ENCODE measurements at regions not wholly inside any gene's neighbourhood (a gene's known extent, or its start where the extent isn't known, plus 50 kb on each side); places are given as distances from the start of the nearest gene placed in this dataset.
"Not testable (repeated sequence)": the region's sequence is repeated elsewhere in the genome, so short reads cannot be mapped to it uniquely, and the experiment has no call there.

DNA sequence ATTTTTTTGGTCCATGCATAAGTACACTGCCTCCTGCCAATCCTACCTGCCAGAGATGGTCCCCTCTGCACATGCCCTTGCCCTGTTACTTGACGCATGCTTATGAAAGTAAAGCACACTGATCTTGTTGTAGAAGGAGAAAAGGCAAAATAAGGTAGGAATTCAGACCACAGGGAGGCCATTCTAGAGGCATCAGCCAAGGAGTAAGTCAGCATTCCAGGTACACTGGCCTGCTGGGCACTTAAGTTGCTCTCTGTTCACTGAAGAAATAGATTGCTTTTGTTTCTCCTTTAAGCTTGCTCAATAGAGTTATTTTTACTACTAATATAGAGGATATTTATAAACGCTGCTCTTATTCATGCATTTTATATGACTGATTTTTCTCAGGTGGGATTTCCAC is 604.4 kb downstream of the TDRD15 start:
- no peak for FAIRE-seq
- no peak for DNase-seq (ENCODE audit: extremely low spot score, insufficient read length, low read depth)

DNA sequence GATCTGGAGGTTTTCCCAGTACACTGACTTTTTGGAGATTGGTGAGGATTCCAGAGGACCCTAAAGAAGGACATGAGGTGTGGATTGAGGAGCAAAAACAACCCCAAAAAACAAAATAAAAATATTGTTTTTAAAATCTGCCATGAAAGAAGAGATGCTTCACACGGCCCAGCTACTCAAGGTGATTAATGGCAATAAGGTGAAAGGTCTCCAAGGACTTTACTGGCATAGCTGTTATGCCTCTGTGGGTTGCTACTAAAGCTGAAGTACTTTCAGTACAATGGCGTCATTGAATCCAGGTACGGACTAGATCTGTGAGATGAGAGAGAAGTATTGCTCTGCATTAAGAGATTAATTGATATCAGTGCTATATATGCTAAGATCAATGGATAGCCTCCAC is 606.4 kb downstream of the TDRD15 start:
- DNase-seq (ENCODE audit: extremely low spot score, insufficient read length, low read depth) = no peak
- FAIRE-seq = no peak

DNA sequence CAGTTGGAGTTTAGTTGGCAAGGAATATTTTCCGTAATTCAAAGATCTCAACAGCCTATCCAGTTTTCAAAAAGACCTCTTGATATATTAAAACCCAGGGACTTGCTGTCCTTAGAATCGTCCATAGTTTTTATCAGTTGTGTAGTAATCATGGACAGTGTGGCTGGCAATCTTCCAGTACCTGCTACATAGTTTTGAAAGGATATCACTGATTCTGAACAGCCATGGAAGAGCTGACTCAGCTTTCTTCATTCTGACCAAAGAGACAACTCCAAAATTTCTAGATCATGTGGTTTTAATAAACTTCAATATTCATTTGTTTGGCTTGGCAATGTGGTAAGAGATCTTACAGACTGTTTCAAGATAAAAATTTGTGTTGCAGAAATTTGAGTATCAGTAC is 616.7 kb downstream of the TDRD15 start:
- FAIRE-seq = no peak
- no peak for DNase-seq (ENCODE audit: extremely low spot score, insufficient read length, low read depth)

DNA sequence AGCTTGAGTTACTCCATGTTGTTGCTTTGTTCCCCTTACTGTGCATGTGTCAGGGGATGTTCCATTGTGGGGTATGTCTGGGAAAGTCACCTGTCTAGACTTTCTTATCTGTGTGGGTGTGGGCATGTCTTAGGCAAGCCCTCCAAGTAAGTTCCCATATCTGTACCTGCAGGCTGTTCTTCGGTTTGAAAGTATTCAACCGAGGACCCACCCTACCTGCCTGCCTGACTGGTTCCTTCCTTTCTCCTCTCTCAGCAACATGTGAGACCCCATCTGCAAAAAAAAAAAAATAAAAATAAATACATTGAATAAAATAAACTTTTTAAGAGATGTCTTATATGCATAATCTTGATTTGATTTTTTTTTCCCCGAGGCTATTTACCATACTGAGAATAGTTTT is 622.7 kb downstream of the TDRD15 start:
- no peak for DNase-seq (ENCODE audit: extremely low spot score, insufficient read length, low read depth)
- no peak for FAIRE-seq

DNA sequence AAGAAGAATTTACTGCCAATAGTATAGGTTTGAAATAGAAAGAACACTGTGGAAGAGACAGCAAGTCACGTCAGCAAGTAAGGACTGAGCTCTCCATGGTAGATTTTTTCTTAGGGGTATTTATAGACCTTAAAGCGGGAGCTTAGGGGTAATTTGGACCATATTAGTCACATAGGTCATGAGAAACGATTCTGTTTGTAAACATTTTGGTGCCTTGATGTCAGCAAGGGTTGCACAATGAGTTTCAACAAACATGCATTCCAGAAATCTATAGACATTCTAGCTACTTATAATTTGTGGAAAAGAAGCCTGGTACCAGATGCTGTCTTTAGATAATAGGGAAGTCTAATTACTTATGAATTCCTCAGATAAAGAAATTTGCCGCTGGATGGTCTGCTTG is 624.7 kb downstream of the TDRD15 start:
- FAIRE-seq = no peak
- no peak for DNase-seq (ENCODE audit: extremely low spot score, insufficient read length, low read depth)

DNA sequence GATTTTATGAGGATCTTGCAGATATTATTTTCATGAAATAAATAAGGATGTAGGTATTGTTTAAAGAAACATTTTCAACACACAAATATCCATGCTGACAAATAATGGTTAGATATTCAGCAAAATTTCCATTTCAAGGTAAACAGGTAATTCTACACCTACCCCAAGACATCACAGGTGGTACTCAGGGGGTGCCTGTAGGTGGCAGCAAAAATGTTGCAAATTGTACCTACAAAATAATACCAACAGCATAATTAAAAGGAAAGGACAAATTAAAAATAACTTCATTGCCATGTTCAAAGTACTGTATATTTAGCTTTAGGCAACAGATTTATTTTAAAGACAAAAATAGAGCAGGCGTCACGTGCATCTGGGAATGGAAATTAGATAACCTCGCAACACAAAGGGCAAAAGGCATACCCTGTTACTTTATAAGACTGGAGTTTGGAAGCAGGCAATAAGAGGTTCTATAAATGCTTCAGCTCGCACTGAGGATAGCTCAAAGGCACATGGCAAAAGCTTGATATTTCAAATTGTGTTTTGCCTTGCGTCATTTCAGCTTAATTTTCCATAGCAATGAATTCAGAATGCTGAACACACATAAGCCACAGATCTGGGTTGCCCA is 630.5 kb downstream of the TDRD15 start:
- DNase-seq (ENCODE audit: extremely low spot score, insufficient read length, low read depth) = no peak
- no peak for FAIRE-seq

DNA sequence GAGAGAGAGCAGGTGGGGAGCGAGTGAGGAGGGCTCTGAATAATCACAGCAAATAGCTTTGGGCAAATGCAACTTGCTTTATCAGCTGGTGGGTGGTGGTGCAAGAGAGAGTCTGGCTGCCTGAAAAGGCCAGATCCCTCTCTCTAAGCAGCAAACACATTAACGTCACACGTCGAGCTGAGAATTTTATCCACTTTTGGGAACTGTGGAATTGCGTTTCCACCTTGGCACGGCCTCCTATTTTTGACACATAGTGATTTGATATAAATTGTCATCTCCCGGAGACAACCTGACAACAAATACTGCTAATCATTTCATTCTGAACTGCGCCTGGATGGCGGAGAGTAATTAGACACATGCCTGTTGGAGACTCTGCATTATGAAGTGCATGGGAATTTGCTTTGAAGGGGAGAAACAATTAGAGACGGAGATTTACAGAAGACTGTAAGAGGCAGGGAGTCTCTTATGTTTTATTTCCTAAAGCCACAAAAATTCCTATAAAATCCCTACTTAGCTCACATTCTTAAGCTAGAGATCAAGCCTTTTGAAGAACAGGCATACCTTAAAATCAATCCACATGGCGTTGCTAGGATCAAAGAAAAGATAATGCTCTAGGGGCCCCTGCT is 634.1 kb downstream of the TDRD15 start:
- DNase-seq (ENCODE audit: extremely low spot score, insufficient read length, low read depth) (no peak), FAIRE-seq (no peak)

DNA sequence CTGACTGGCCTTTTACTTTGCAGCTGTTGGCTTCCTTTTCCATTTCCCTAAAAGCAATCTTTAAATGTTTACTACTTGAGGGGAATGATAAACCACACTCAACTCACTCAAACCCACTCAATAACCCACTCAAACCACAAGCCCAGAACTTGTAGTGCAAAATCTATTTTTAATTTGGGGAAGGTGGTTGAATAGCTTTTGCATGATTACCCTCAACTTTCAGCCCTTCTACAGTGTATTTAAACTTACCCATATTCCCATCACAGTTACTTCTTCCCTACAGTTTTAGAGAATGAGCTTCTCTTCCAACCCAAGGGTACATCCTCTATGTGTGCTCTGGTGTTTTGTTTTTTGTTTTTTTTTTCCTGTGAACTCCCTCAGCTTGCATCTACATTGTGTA is 636.1 kb downstream of the TDRD15 start:
- FAIRE-seq = no peak
- no peak for DNase-seq (ENCODE audit: extremely low spot score, insufficient read length, low read depth)

DNA sequence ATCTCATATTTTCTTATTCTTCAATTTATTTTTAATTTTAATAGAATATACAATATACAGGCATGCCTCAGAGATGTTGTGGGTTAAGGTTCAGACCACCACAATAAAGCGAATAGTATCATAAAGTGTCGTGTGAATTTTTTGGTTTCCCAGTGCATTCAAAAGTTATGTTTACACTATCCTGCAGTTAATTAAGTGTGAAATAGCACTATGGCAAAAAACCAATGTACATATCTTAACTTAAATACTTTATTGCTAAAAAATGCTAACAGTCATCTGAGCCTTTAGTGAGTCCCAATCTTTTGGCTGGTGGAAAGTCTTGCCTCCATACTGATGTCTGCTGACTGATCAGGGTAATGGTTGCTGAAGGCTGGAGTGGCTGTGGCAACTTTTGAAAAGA is 637.6 kb downstream of the TDRD15 start:
- FAIRE-seq = no peak
- DNase-seq (ENCODE audit: extremely low spot score, insufficient read length, low read depth) = no peak

DNA sequence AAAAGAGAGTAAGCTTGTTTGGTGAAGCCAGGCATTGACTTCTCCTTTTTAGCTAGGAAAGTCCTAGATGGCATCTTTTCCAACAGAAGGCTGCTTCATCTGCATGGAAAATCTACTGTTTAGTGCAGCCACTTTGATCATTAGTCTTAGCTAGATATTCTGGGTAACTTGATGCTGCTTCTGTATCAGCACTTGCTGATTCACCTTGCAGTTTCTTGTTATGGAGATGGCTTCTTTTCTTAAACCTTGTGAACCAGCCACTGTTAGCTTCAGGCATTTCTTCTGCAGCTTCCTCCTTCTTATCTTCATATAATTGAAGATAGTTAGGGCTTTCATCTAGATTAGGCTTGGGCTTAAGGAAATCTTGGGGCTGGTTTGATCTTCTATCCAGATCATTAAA is 639.7 kb downstream of the TDRD15 start:
- FAIRE-seq (no peak), DNase-seq (ENCODE audit: extremely low spot score, insufficient read length, low read depth) (no peak)

DNA sequence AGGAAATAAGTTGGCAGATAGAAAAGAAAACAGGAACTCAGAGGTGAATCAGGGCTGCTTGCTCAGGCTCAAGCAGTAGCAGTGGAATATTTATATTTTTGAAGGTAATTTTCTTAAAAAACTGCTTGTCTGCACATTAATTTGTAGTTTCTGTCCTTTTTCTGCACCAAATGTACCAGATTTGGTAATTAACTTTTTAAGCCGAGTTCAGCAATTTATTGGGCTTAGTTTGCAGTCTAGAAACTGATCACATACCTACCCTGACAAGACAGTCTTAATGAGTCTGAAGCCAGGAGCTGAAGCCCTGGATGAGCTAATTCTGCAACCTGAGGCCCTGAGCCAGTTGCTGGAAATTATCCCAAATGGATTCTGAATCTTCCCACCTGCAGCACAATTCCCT is 647.0 kb downstream of the TDRD15 start:
- DNase-seq (ENCODE audit: extremely low spot score, insufficient read length, low read depth) (no peak), FAIRE-seq (no peak)

DNA sequence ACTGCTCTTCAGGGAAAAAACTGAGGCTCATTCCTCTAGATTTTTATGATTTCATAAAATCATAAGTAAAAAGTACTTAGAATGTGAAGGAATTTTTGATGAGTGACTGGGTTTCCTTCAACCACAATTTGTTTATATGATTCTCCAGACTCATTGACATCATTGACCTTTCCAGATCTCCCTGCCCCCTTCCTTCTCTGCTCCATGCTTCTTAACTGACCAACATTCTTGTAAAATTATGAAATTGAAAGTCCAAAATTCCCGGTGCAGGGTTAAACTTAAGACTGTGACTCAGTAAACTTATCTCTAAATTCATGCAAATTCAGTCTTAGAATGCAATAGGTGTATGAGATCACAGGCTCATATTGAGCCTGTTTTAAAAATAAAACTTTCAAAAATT is 648.9 kb downstream of the TDRD15 start:
- no peak for FAIRE-seq
- no peak for DNase-seq (ENCODE audit: extremely low spot score, insufficient read length, low read depth)

DNA sequence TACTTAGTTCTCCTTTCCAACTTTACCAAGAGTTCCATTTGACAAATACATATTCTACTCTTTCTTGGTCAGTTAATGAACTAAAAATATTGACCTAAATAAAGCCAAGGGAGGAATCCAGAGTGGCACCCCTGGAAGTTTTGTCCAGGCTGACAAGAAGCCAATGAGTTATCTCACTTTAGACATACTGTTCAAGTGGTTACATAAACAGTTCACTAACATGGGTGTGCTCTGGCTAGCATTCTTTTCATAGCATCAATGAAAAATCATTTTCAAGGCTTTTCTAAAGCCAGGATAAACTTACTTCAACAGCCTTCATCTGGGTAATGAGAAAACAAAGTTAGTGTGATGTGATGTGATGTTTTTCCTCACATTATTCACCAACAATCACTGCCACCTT is 649.4 kb downstream of the TDRD15 start:
- no peak for FAIRE-seq
- no peak for DNase-seq (ENCODE audit: extremely low spot score, insufficient read length, low read depth)

DNA sequence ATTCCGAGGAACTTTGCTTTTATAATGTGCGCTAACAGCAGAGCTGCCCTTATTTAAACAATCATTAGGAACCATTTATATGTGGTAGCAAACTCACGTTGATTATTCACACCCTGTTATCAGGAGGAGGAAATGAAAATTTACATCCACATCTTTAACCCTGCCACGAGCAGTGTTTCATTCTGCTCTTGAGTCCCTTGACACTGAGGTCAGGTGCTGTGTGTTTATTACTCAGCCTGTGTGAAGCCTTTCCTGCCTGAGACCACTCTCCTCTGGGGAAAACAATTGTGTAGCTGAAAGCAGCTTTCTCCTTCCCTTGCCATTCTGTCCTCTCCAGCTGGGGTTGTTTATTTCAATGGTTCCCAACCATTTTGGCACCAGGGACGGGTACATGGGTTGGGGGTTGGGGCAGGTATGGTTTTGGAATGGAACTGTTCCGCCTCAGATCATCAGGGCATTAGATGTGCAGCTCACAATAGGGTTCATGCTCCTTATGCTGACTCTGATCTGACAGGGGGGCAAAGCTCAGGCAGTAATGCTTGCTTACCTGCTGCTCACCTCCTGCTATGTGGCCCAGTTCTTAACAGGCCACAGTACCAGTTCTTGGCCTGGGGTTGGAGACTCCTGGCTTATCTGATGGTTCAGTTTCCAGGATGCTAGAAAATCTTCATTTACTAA is 651.1 kb downstream of the TDRD15 start:
- DNase-seq (ENCODE audit: extremely low spot score, insufficient read length, low read depth) = no peak
- FAIRE-seq = no peak

DNA sequence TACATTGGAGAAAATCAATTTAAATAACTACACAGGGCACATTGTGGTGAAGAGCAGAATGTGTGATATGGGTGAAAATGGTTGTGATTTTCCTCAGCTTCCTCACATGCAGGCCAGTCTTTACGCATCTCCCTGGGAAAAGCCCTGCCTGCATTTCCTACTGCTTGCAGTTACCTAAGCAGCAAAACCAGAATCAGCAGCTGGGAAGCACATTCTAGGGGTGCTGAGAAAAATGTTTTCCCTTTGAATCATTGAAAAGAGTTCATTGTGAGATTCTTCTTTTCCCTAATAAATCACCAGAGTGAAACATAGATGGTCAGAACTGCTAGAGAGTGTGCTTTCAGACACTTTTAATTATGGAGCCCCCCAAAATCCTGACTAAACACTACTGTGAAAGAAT is 656.0 kb downstream of the TDRD15 start:
- DNase-seq (ENCODE audit: extremely low spot score, insufficient read length, low read depth) (no peak), FAIRE-seq (no peak)

DNA sequence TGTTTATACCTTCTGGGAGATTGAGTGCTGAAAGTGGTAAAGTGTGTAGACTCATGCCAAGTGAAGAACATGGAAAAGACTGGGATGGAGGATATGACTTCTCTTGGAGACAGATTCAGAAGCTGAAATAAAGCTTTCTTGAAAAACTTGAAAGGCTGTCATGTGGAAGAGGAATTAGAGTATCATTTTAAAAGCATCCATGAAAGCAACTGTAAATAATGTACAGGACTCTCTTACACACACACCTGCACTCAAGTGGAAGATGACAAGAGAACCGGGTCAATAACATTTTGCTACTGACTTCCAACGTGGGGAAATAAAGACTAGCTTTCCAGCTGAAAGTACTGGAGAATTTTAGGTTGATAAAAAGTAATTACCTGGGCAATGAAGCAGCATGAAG is 658.2 kb downstream of the TDRD15 start:
- DNase-seq (ENCODE audit: extremely low spot score, insufficient read length, low read depth) (no peak), FAIRE-seq (no peak)

DNA sequence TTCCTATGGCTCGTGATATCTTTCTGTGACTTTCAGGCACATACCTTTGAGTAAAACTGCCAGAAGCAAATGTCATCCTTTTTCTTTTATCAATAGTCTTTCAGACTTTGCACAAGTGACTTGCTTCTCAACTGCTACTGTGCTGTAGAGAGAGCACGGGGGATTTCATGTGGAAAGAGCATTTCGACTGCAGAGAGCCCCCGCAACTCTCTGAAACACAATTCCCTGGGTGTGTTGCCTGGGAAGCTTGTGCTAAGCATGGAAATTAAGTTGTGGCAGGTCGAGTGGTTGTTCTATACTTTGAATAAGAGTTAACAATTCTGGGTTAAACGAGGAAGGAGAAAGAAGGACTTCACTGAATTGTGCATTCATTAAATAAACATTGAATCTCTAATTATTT is 659.1 kb downstream of the TDRD15 start:
- no peak for DNase-seq (ENCODE audit: extremely low spot score, insufficient read length, low read depth)
- no peak for FAIRE-seq

DNA sequence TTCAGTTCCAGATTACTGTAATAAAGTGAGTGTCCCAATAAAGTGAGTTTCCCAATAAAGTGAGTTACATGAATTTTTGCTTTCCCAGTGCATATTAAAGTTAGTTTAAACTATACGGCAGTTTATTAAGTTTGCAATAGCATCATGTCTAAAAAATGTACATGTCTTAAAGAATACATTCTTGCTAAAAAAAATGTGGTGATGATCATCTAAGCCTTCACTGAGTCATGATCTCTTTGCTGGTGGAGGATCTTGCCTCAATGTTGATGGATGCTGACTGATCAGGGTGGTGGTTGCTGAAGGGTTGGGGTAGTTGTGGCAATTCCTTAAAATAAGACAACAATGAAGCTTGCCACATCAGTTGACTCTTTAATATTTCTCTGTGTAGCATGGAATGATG is 664.2 kb downstream of the TDRD15 start:
- DNase-seq (ENCODE audit: extremely low spot score, insufficient read length, low read depth) = no peak
- FAIRE-seq = no peak

DNA sequence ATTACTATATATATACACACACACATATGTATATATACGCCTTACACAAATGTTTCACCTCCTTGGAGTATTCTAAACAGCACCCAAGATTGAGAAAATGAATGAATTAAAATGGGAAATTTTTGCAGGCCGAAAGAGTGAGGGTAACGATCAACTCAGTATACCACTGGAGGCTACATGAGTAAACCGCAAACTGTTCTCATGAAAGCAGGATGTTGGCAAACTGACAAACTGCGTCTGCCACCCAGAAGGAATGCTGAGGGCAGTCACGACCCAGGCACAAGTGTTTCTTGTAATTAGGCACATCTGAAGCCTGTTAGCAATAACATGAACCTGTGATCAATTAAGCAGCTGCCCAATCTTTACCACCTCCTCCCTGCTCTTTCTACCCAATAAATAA is 666.5 kb downstream of the TDRD15 start:
- FAIRE-seq; DNase-seq (ENCODE audit: extremely low spot score, insufficient read length, low read depth): not testable (repeated sequence)

DNA sequence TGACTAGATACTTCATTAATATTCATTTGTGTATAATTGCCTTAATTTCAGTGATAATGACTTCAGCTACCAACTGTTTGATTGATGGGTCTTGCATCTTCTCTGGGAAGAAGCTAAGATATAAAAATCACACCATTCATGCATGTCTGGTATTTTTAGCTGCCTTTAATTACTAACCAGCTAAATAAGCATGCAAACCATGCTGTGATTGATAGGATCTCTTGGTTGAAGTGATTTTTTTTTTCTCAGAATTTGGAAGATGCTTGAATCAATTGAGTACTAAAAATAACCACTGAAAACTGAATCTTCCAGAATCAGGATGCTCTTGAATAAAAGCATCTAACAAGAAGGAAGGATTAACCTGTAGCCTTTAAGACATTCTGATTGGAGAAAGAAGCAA is 668.8 kb downstream of the TDRD15 start:
- DNase-seq (ENCODE audit: extremely low spot score, insufficient read length, low read depth) (no peak), FAIRE-seq (no peak)

DNA sequence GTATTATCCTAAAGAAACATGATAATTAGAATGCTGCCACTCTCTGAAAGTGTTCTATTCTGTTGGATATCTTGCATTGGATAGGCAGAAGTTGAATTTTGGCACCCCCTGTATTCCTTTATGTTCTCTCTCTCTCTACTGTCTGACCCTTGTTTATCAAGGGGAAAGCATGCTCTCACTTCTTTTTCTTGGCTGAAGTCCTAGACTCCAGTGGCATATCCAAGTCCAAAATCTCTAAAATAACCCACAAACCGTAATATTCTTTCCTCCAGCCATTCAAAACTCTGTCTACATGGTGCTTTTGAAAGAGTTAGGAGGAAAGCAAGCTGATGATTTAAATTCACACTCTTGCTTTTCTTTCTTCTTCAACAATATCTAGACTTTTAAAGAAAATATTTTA is 669.7 kb downstream of the TDRD15 start:
- no peak for FAIRE-seq
- DNase-seq (ENCODE audit: extremely low spot score, insufficient read length, low read depth) = no peak

DNA sequence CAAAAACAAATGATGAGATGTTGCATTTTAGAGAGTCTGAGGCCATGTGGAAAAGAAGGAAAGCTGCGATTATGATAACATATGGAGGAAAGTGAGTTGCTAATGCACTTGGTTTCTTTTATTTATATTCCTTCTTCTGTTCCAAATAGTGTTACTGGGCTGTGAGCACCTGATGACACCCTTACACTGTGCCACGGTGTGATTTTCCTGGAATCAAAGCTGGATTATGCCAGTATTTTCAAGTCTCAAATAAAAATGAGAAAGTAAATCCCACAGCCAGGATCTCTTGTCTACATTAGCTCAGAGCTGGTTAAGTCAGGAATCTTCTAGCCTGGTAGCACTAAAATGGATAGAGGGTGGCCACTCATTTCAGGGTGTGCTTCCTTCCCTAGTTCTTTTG is 670.8 kb downstream of the TDRD15 start:
- FAIRE-seq = no peak
- DNase-seq (ENCODE audit: extremely low spot score, insufficient read length, low read depth) = no peak

All from GM18507 (cell line).